ENCODE measurements at regions not wholly inside any gene's neighbourhood (a gene's known extent, or its start where the extent isn't known, plus 50 kb on each side); places are given as distances from the start of the nearest gene placed in this dataset.

- no peak overlapping the region for H3K4me3 ChIP-seq (ENCODE audit: low read depth, low read length)
- TF ChIP-seq CTCF (IDR thresholded peaks at IDR 0.05; ENCODE audit: borderline replicate concordance, insufficient read depth, low read depth, low read length): no peak
Measured at GRCh38 chr6:44672841-44673240, 285.3 kb downstream of the CDC5L start.

- no peak overlapping the region for H3K4me3 ChIP-seq (ENCODE audit: low read depth, low read length)
- TF ChIP-seq CTCF (IDR thresholded peaks at IDR 0.05; ENCODE audit: borderline replicate concordance, insufficient read depth, low read depth, low read length): no peak
Measured at GRCh38 chr6:44674226-44675155, 287.0 kb downstream of the CDC5L start.

GRCh38 chr6:44675449-44675848 is 287.9 kb downstream of the CDC5L start:
- no peak for TF ChIP-seq CTCF (IDR thresholded peaks at IDR 0.05; ENCODE audit: borderline replicate concordance, insufficient read depth, low read depth, low read length)
- H3K4me3 ChIP-seq (ENCODE audit: low read depth, low read length): no peak overlapping the region

- H3K4me3 ChIP-seq (ENCODE audit: low read depth, low read length): no peak overlapping the region
- TF ChIP-seq CTCF (IDR thresholded peaks at IDR 0.05; ENCODE audit: borderline replicate concordance, insufficient read depth, low read depth, low read length): no peak
Measured at GRCh38 chr6:44676246-44676790, 288.8 kb downstream of the CDC5L start.

GRCh38 chr6:44676826-44677433 is 289.4 kb downstream of the CDC5L start:
- no peak overlapping the region for H3K4me3 ChIP-seq (ENCODE audit: low read depth, low read length)
- no peak for TF ChIP-seq CTCF (IDR thresholded peaks at IDR 0.05; ENCODE audit: borderline replicate concordance, insufficient read depth, low read depth, low read length)

GRCh38 chr6:44678252-44678935 is 290.9 kb downstream of the CDC5L start:
- no peak overlapping the region for H3K4me3 ChIP-seq (ENCODE audit: low read depth, low read length)

More at GRCh38 chr6:44678252-44678935, 290.9 kb downstream of the CDC5L start:
- TF ChIP-seq CTCF (IDR thresholded peaks at IDR 0.05; ENCODE audit: borderline replicate concordance, insufficient read depth, low read depth, low read length): no peak
